Epithelial cell of esophagus (primary cell): ENCODE measurements at regions not wholly inside any gene's neighbourhood (a gene's known extent, or its start where the extent isn't known, plus 50 kb on each side); places are given as distances from the start of the nearest gene placed in this dataset.

Experiments
- DNase-seq: peaks from one replicate; pipeline ENCODE4 v3.0.0; 2010; ENCODE audit warnings: low read depth
- H3K4me3 ChIP-seq: 2 replicates; pipeline ENCODE4 v1.5.1; 2011; ENCODE audit warnings: mild to moderate bottlenecking, low read length, control low read depth
- CTCF ChIP-seq: IDR thresholded peaks from 2 replicates; pipeline ENCODE4 v1.5.1; 2011; ENCODE audit warnings: low read depth, mild to moderate bottlenecking, low read length, control low read depth, inconsistent platforms; ENCODE audit not compliant: insufficient read depth; ENCODE audit errors: missing control alignments

GRCh38 chr13:55705971-55706370 is 1434.7 kb upstream of the PRR20A start:
- no peak for DNase-seq
- no peak for TF ChIP-seq CTCF
- no peak overlapping the region for H3K4me3 ChIP-seq

- H3K4me3 ChIP-seq: no peak overlapping the region
- TF ChIP-seq CTCF: no peak
- DNase-seq: no peak
Observed at GRCh38 chr13:55714120-55714519, 1426.6 kb upstream of the PRR20A start.

- TF ChIP-seq CTCF: no peak
- no peak overlapping the region for H3K4me3 ChIP-seq
- DNase-seq: no peak
Observed at GRCh38 chr13:55727683-55728082, 1413.0 kb upstream of the PRR20A start.

- DNase-seq: no peak
- no peak overlapping the region for H3K4me3 ChIP-seq
- no peak for TF ChIP-seq CTCF
Observed at GRCh38 chr13:55728247-55728646, 1412.5 kb upstream of the PRR20A start.

- DNase-seq: no peak
- no peak for TF ChIP-seq CTCF
- no peak overlapping the region for H3K4me3 ChIP-seq
Observed at GRCh38 chr13:55745828-55746227, 1394.9 kb upstream of the PRR20A start.

GRCh38 chr13:55761986-55762385 is 1378.7 kb upstream of the PRR20A start:
- no peak for DNase-seq
- no peak overlapping the region for H3K4me3 ChIP-seq
- TF ChIP-seq CTCF: no peak

GRCh38 chr13:55777612-55778011 is 1363.1 kb upstream of the PRR20A start:
- no peak overlapping the region for H3K4me3 ChIP-seq
- no peak for TF ChIP-seq CTCF
- no peak for DNase-seq
